HG02678 (cell line): ENCODE measurements at regions not wholly inside any gene's neighbourhood (a gene's known extent, or its start where the extent isn't known, plus 50 kb on each side); places are given as distances from the start of the nearest gene placed in this dataset.
"Not testable (repeated sequence)": the region's sequence is repeated elsewhere in the genome, so short reads cannot be mapped to it uniquely, and the experiment has no call there.

Source experiments
- ATAC-seq: cut with Tn5 transposase; IDR thresholded peaks from one replicate; pipeline ENCODE4 v1.9.1; 2021; ENCODE audit warnings: mild to moderate bottlenecking, moderate library complexity; ENCODE audit not compliant: unreplicated experiment

DNA sequence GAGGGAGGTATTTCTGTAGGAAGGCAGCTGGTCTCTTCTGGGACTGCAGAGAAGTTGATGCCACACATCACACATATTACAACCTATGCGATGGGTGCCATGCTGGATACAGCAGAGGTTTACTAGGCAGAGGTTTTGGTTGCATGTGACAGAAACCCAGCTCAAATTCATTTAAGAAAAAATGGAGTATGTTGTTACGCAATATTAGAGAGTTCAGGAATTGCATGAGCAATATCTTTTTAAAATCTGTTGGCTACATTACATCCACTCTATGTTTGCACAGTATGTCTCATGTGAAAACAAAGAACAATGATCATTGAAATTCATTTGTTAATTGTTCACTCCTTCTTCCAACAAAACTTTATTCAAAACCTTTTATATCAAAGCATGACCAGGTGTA, 425.2 kb downstream of the RWDD3 start:
- ATAC-seq: no peak

DNA sequence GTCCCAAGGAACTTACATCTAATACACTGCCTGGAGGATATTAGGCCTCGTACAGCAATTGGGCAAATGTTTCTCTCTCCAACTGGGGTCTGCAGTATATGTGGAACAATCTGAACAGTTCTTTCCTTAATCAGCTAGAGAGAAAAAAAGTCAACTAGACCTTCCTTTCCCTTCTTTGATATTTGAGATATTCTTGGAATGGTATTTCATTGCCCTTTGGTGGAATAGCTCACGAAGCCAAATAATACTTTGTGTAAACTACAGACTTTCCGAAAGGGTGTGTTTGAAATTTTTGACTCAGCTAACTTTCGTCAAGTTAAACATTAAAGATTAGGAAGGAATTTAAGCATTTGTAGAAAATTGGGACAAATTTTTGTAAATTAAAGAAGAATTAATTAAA, 425.6 kb downstream of the RWDD3 start:
- ATAC-seq: no peak

DNA sequence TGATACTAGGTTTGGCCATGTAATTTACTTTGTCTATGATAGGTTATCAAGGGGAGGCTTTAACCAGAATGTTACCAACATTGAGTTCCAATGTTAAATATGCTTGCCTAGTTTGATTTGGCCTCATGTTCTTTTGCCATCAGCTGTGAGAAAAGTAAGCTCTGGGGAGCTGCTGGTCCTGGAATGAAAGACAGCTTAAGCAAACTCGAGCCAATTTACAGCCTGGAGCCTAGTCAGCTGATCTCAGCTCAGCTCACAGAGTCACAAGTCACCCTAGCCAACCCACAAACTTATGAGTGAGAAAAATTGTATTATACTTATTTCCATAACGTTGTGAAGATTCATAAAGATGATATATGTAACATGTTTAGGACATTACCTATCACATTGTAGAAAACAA, 426.7 kb downstream of the RWDD3 start:
- no peak for ATAC-seq

DNA sequence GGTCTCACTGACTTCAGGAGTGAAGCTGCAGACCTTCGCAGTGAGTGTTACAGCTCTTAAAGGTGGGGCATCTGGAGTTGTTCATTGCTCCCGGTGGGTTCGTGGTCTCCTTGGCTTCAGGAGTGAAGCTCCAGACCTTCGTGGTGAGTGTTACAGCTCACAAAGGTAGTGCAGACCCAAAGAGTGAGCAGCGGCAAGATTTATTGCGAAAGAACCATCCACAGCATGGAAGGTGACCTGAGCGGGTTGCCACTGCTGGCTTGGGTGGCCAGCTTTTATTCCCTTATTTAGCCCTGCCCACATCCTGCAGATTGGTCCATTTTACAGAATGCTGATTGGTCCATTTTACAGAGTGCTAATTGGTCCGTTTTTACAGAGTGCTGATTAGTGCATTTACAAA, 429.5 kb downstream of the RWDD3 start:
- not testable (repeated sequence) for ATAC-seq

DNA sequence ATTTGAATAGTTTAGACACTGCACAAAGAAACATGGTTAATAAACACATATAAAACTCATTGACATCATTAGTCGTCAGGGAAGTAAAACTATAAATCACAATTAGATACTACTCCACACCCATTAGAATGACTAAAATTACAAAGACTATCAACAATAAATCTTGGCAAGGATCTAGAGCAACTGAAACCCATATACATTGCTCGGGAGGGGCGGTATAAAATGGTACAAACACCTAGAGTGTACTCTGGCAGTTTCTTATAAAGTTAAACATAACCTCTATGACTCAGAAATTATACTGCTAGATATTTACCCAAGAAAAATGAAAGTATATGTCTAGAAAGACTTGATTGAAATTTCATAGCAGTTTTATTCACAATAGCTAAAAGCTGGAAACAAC, 434.2 kb downstream of the RWDD3 start:
- no peak for ATAC-seq

DNA sequence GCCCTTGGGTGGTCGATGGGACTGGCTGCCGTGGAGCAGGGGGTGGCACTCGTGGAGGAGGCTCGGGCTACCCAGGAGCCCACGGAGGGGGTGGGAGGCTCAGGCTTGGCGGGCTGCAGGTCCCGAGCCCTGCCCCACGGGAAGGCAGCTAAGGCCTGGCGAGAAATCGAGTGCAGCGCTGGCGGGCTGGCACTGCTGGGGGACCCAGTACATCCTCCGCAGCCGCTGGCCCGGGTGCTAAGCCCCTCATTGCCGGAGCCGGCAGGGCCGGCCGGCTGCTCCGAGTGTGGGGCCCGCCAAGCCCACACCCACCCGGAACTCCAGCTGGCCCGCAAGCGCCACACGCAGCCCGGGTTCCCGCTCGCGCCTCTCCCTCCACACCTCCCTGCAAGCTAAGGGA, 435.6 kb downstream of the RWDD3 start:
- not testable (repeated sequence) for ATAC-seq

DNA sequence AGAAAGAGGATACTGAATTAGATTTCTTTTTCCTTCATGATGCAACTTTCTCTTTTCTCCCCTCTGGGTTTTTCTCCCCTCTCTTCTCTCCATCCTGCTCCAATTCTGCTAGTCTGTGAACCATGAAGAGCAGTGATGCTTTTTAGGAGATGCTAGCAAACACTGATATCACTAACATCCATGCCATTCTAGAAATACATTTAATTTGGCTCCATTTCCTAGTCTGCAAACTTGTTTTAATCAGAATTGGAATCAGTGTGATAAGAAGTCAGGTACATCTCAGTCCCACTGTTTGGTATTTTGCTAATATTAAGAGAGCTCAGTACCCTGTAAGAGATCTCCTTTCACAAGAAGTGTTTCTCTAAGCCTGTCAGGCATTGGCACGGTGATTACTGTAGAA, 437.1 kb downstream of the RWDD3 start:
- no peak for ATAC-seq

DNA sequence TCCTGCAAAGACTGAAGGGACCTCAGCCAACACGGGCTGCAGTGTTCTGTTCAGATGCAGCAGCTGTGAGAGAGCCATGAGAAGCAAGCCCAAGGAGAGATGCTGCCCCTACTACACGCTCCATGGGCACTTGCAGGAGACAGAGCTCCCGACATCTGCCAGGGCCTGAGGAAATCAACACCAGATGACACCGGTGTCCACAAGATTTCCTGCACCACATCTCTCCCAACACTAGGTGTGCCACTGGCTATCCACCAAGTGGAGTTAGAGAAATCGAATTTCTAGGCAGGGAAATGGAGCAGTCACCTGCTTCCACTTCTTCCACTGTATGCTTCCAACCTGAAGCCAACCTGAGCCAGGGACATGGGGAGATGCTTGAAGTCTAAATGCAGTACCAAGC, 445.3 kb downstream of the RWDD3 start:
- ATAC-seq: no peak

DNA sequence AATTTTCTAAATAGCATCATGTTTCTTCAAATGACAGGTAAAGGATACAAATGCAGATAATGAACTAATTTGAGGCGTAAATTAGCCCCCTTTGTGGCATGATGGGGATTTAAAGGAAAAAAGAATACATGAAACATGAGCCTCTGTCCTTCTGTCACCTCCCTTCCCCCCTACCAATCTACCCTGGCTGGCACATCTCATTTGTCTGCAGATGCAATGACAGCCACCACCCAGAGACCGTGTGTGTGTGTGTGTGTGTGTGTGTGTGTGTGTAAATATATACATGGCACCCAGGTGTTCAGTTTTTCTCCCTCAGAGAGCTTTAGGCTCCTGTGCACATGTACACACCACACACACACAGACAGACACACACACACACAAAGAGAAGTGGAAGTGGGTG, 451.1 kb downstream of the RWDD3 start:
- no peak for ATAC-seq

DNA sequence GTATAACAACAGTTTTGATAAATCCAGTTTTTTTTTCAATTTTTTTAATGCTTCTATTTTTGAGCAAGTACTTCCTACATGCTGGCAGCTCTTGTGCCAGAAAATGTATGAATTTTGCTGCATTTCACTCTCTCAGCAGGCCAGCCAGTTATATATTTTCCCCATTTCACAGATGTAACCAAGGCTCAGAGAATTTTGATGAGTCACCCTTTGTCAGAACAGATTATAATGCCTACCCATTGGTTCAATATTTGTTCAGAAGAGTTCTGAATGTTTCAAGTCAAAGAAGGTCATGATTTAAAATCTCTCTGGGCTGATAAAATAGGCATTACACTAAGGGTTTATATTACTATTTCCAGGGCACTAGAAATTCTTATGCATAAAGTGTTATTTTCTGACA, 452.2 kb downstream of the RWDD3 start:
- no peak for ATAC-seq

DNA sequence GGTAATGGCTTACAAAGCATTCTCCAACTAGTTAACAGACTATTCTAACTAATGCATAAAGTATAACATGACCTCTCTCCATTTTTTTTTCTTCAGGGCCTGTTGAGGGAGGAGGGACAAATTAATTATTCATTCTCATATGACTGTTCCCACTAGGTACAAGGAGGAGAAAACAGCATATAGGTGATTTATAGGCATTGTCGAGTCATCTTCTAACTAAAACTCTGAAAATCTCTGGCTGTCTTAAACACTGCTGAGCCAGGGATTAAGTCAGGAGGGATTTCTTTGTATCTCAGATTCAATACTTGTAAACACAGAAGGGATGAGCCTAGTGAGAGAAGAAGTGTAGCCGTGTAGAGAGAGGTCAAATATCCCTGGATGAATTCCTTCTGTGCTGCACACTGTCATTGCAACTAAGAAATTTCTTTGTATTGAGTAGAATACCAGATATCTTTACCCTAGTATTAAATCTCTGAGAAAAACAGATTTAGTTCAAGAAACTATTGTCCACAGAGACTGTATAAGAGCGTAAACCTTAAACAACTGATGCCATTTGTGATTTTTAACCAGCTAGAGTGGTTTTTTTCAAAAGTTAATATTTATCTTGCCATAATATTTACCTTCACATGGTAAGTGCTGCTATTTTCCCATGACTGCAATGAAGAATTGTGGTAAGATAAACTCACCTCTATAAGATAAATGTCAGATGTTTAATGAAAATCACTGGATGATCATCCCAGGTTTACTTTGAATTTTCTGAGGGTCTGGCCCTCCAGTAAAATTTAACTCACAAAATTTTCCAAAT, 465.3 kb downstream of the RWDD3 start:
- ATAC-seq: no peak

DNA sequence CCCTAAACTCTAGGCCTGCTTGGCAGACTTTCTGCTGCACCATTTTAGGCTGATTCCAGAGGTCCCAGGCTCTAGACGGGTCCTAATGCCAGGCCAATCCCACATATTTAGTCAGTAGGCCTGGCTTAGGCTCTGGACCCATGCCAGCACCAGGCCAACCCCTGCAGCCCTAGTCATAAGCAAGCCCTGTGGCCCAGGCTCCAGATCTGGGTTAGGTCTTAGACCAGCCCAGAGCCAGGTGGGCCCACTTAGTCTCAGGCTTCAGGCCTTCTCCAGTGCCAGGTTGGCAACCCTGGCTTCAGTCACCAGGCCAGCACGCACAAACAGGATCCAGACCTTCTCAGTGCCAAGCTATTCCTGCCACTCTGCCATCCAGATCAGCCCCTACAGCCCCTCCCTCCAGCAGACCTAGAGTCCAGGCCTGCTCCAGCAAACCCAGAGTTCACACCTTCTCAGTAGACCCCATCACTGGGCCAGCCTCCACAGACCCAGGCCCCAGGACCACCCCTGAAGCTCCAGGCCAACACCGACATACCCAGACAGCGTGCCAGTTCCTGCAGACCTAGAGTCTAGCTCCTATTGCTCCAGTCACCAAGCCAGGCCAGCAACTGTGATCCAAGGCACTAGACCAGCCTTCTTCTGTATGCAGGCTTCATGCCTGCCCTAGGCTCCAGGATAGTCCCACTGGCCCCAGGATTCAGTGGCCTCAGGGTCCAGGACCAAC, 467.6 kb downstream of the RWDD3 start:
- ATAC-seq: no peak

DNA sequence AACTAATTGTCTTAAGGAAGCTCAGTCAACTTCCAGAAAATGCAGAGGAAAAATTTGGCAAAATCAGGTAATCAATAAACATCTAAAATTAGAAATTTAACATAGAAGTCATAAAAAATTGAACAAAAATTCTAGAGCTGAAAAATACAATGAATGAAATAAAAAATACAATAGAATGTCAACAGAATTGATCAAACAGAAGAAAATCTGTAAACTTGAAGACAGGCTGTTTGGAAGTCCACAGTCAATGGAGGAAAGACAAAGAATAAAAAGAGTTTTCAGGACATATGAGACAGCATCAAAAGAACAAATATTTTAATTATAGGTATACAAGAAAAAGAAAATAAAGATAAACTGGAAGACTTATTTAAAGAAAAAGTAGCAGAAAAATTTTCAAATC, 469.0 kb downstream of the RWDD3 start:
- ATAC-seq: no peak

DNA sequence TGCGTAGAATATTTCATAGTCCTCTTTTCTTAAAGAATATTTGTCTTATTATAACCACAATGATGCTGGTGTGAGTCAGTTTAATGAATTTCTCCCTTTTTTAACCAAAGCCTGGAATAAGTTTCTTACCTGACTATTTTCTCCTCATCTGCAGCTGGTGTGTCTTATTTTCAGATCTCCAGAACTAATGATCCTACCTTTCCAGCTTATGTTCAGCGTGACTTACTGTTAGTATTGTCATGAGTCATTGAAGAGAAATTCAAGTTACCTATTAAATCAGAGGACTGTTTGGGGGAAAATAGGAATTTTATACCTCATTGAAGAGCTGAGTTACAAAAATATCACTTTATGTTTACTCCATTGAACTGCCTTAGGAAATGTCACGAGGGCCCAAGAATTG, 482.1 kb downstream of the RWDD3 start:
- ATAC-seq: no peak

DNA sequence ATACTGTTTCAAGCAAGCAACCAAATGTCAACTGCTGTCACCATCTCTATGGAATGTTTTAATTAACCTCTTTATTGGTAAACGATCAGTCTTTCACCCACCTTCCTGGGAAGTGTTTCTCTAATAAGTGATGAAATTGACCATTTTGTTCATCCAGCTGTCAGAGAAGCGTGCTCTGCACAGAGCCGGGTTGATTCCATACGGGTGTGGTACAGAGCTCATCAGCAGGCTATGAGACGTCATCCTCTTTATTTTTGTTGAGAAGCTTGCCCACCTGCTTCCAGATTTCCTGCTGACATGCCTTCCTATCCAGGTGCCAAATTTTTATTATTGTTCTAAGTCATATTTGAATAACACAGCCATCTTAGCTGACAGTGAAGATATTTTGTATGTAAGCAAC, 482.5 kb downstream of the RWDD3 start:
- ATAC-seq: no peak

DNA sequence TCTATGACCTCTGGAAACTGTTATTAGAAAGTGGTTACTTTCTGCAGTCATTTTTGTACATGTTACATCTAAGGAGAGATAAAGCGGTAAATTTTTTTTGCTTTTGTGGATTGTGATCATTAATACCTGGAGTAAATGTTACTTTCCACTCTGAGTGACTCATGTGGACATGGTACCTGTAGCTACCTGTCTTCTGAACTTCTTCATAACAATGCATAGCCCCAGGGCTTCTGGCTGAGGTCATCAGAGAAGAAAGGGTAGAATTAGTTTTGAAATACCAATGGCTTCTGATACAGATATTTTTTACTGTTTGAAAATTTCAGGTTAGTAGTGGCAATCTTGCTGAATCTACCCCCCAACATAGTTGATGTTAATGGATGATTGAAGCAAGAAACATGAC, 489.3 kb downstream of the RWDD3 start:
- ATAC-seq: no peak

DNA sequence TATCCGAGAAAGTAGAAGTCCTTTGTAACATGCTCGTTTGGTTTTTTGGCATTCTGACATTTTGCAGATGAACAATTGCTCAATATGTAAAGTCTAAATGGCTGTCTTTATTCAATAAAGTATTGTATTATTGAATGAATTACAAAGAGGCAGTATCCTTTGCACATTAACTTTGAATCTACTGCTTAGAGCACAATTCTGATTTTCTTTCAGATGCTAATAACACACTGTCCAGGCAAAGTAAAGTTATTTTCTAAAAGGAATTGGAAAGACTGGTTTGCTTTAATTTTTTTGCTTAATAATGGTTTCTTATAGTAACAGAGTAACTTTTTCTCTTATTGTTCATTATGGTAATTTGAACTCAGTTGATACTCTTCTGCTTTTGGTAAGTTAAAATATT, 494.8 kb downstream of the RWDD3 start:
- no peak for ATAC-seq

DNA sequence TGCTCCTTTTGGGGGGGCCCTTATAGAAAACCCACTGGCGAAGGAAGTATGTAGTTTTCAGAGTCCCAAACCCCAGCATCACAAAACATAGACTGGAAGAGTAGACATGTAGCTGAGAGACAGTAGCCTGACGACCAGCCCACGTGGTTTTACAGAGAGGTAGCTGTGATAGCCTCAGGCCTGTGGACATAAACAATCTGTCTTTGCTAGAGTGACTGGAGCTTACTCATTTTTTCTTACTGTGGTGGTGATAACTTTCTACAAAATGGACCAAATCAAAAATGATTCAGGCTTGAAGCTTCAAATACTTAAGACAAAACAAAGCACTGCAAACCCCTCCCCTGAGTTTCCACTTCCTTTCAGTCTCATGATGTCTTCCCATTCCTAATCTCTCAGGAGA, 497.0 kb downstream of the RWDD3 start:
- ATAC-seq: no peak

DNA sequence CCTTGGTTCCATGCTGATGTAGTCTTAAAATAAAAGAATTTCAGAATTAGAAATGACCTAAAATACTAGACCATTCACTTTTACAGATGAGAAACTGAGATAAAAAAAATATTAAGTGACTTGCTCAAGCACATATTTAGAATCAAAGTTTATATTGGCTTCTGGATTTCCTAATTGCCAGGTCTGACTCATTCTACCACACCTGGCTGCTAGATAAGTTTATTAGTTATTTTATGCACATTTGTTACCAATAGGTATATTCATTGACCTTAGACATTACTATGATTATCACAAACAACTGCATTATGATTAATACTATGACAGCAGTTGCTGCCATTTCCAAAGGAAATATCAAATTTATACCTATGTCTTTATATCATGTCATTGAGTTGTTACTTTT, 497.5 kb downstream of the RWDD3 start:
- ATAC-seq: no peak

DNA sequence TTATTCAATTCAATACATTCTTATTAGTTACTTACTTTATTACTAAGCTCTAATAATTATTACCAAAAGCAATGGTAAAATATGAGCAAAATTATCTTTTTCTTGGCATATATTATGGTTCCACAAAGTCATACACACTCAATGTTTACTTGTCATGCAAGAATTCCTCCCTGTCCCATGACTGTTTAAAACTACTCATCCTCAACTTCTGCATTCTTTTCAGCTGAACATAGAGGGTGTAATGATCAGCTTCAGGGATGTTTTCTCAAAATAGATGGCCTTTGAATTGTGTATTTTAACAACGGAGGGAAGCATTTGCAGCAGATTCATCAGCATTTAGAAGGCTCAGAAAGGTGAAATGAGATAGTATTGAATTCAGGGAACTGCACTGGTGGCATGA, 499.0 kb downstream of the RWDD3 start:
- ATAC-seq: no peak

DNA sequence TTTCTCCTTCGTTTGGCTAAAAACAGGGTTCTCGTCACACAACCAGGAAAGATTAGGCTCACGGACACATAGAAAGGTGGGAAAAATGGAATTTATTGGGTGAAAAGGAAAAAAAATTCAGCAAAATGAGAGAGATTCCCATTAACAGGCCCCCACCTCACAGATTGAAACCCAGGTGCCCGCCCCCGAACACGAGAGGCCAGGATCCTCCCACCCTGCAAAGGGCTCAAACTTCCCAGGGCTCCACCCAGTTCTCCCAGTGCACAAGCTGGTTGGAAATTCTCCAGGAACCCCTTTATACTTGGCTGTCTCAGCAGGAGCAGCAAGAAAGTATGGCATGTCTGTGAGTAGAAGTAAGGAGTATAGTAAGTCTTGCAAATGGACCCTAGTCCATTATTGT, 499.7 kb downstream of the RWDD3 start:
- ATAC-seq: no peak

DNA sequence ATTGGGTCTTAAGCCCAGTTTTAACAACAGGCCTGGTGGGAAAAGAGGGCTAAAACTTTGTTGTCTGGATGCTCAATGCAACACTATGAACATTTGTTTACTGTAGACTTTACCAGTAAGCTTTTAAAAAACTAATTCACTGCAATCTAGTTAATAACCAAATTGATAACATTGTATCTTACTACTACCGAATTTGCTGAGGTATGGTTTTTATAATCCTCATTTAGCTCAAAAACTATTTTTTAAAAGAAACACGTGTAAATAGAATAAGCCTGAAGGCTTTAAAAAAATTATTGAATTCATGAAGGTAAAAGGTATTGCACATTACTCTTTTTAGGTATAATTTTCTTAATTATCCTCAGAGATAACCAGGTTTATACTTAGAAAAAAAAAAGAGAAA, 500.6 kb downstream of the RWDD3 start:
- no peak for ATAC-seq
